ENCODE measurements at regions not wholly inside any gene's neighbourhood (a gene's known extent, or its start where the extent isn't known, plus 50 kb on each side); places are given as distances from the start of the nearest gene placed in this dataset.

DNA sequence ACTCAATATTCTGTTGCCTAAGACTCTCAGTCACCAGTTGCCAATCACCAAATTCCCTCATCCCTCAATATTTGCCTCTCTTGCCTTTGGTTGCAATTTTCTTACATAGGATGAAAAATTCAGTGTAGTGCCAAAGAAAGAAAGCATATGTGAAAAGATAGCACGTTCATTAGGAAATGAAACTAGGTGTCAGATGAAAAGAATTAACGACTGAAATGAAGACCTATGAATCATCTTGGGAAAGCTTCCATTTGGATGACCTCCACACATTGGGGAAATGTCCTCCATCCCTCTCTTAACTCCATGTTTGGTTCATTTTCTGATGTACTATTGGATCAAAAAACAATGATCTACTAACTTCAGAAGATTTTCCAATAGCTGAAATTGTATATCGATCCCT is 145.1 kb upstream of the MEOX2 start:
- TF ChIP-seq, protein P1, sequence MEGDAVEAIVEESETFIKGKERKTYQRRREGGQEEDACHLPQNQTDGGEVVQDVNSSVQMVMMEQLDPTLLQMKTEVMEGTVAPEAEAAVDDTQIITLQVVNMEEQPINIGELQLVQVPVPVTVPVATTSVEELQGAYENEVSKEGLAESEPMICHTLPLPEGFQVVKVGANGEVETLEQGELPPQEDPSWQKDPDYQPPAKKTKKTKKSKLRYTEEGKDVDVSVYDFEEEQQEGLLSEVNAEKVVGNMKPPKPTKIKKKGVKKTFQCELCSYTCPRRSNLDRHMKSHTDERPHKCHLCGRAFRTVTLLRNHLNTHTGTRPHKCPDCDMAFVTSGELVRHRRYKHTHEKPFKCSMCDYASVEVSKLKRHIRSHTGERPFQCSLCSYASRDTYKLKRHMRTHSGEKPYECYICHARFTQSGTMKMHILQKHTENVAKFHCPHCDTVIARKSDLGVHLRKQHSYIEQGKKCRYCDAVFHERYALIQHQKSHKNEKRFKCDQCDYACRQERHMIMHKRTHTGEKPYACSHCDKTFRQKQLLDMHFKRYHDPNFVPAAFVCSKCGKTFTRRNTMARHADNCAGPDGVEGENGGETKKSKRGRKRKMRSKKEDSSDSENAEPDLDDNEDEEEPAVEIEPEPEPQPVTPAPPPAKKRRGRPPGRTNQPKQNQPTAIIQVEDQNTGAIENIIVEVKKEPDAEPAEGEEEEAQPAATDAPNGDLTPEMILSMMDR (IDR thresholded peaks at IDR 0.05), result no peak
- TF ChIP-seq POLR2AphosphoS5 (IDR thresholded peaks at IDR 0.05), result no peak

Measured in prostate gland (tissue), 2 donors.